MM.1S (cell line): ENCODE measurements at regions not wholly inside any gene's neighbourhood (a gene's known extent, or its start where the extent isn't known, plus 50 kb on each side); places are given as distances from the start of the nearest gene placed in this dataset.

Experiments
- CTCF ChIP-seq: fragments of 300-600 bp; sonication (generic); IDR thresholded peaks from 2 replicates; pipeline ENCODE4 v1.5.1; 2016; ENCODE audit warnings: antibody characterized with exemption, low read length, mixed read lengths
- EZH2phosphoT487 ChIP-seq: fragments of 300-600 bp; sonication (generic); IDR thresholded peaks from 2 replicates; pipeline ENCODE4 v1.6.1; 2018; ENCODE audit warnings: antibody characterized with exemption, low read length

- TF ChIP-seq CTCF (no peak), EZH2phosphoT487 (no peak)
Measured at GRCh38 chr18:41357708-41358107, 597.3 kb upstream of the PIK3C3 start.
